K562 (cell line): ENCODE measurements at regions not wholly inside any gene's neighbourhood (a gene's known extent, or its start where the extent isn't known, plus 50 kb on each side); places are given as distances from the start of the nearest gene placed in this dataset.

Experiments
- ATAC-seq: fragments of 200-7000 bp; cut with Tn5 transposase; 3 replicates; pipeline ENCODE4 v1.9.1; 2020; ENCODE audit warnings: moderate library complexity
- BruUV-seq: library from RNA; stranded (reverse); fragments of 400-500 nt; replicated peaks from 2 replicates; lab custom pipeline; 2021; lab: Mats Ljungman, UMichigan
- CTCF ChIA-PET: fragments of 300-600 bp; formaldehyde crosslinking; extraction: SDS; loops from one replicate; lab custom pipeline; 2021; ENCODE audit warnings: low intra/inter-chr PET ratio; lab: Yijun Ruan, JAX
- POLR2A ChIA-PET: fragments of 300-600, 350-650 bp; sonication (Branson Sonifier 250); formaldehyde crosslinking; extraction: SDS; loops from one replicate; lab custom pipeline; 2021; ENCODE audit warnings: antibody characterized with exemption, inconsistent platforms; lab: Yijun Ruan, JAX
- DNase-seq, 4 experiments: peaks; one replicate each; pipeline versions ENCODE4 v3.0.0 to v3.0.0-alpha.2; 2011 to 2018; ENCODE audit warnings: low spot score in 3 of 4, mixed read lengths in 3 of 4; ENCODE audit errors: extremely low read depth in 1 of 4
- FAIRE-seq: peaks from 2 replicates; lab custom pipeline; 2011; peaks lifted over from hg19 to GRCh38; lab: Jason Lieb, UNC
- H2AFZ ChIP-seq: 2 replicates; pipeline ENCODE4 v1.6.0; 2011; ENCODE audit warnings: low read depth, low read length, control low read depth, inconsistent platforms
- H3K27ac ChIP-seq: fragments of 200-600 bp; 3 replicates; pipeline ENCODE4 v1.8.0; 2011; ENCODE audit warnings: low read depth, mild to moderate bottlenecking, control low read depth, inconsistent platforms, low read length, moderate library complexity, mixed read lengths; ENCODE audit errors: extremely low read depth
- H3K27me3 ChIP-seq, 2 experiments: fragments of 300-600 bp in 1 of 2; 2 replicates in 1 of 2; 3 replicates in 1 of 2; pipeline versions ENCODE4 v1.6.0 to v1.8.0; 2011; ENCODE audit warnings: inconsistent platforms in 2 of 2, low read length in 2 of 2, mild to moderate bottlenecking in 1 of 2, mixed read lengths in 1 of 2, moderate library complexity in 1 of 2; ENCODE audit not compliant: control insufficient read depth in 2 of 2, insufficient read depth in 2 of 2
- H3K36me3 ChIP-seq: fragments of 300-600 bp; 3 replicates; pipeline ENCODE4 v1.8.0; 2011; ENCODE audit warnings: mild to moderate bottlenecking, low read length, inconsistent platforms; ENCODE audit not compliant: control insufficient read depth, insufficient read depth
- H3K4me1 ChIP-seq, 2 experiments: fragments of 200-600 bp in 1 of 2; replicated peaks in 1 of 2; 2 replicates in 1 of 2; 3 replicates in 1 of 2; pipeline versions ENCODE4 v1.5.1 to v1.8.0; 2011; ENCODE audit warnings: inconsistent platforms in 2 of 2, low read length in 2 of 2, mild to moderate bottlenecking in 1 of 2, mixed read lengths in 1 of 2, moderate library complexity in 1 of 2; ENCODE audit not compliant: control insufficient read depth in 2 of 2, insufficient read depth in 2 of 2
- H3K4me2 ChIP-seq: 2 replicates; pipeline ENCODE4 v1.6.1; 2011; ENCODE audit warnings: low read length, control low read depth, inconsistent platforms, mixed read lengths; ENCODE audit not compliant: insufficient read depth
- H3K4me3 ChIP-seq: fragments of 200-600 bp; sonication (generic), shearing (Covaris generic); 2 replicates; pipeline ENCODE4 v1.5.1; 2016; ENCODE audit warnings: control low read depth, inconsistent platforms
- H3K79me2 ChIP-seq: fragments of 200-600 bp; 3 replicates; pipeline ENCODE4 v1.8.0; 2011; ENCODE audit warnings: low read length, inconsistent platforms; ENCODE audit not compliant: control insufficient read depth, insufficient read depth
- H3K9ac ChIP-seq, 2 experiments: 2 replicates each; pipeline versions ENCODE4 v1.6.0 to v1.6.1; 2011; ENCODE audit warnings: low read depth in 2 of 2, low read length in 2 of 2, control low read depth in 1 of 2, inconsistent platforms in 1 of 2, mild to moderate bottlenecking in 1 of 2, mixed read lengths in 1 of 2; ENCODE audit not compliant: insufficient read depth in 1 of 2
- H3K9me1 ChIP-seq: one replicate; pipeline ENCODE4 v1.6.0; 2011; ENCODE audit warnings: inconsistent platforms, mild to moderate bottlenecking, low read length, moderate library complexity; ENCODE audit not compliant: control insufficient read depth, insufficient read depth
- H3K9me3 ChIP-seq: replicated peaks from 2 replicates; pipeline ENCODE4 v1.5.1; 2011; ENCODE audit warnings: low read depth, low read length, inconsistent platforms; ENCODE audit not compliant: control insufficient read depth, insufficient read depth
- H4K20me1 ChIP-seq: replicated peaks from 2 replicates; pipeline ENCODE4 v1.6.1; 2011; ENCODE audit warnings: low read length, inconsistent platforms, mixed read lengths; ENCODE audit not compliant: control insufficient read depth, insufficient read depth
- EZH2 ChIP-seq: IDR thresholded peaks from 2 replicates; pipeline ENCODE4 v1.6.1; 2012; ENCODE audit warnings: low read depth, mild to moderate bottlenecking, inconsistent platforms, low read length, borderline replicate concordance
- GATAD2B ChIP-seq: fragments of 450-650 bp; IDR thresholded peaks from 2 replicates; pipeline ENCODE4 v1.6.1; 2017; ENCODE audit warnings: mild to moderate bottlenecking, borderline replicate concordance
- KAT8 ChIP-seq: fragments of 450-650 bp; IDR thresholded peaks from 2 replicates; pipeline ENCODE4 v1.6.1; 2016; ENCODE audit warnings: low read depth, mild to moderate bottlenecking
- MAFG ChIP-seq: fragments of 450-650 bp; conservative IDR thresholded peaks from 2 replicates; pipeline ENCODE4 v1.6.1; 2016; ENCODE audit warnings: missing genetic modification characterization, missing compliant biosample characterization
- SIN3B ChIP-seq: fragments of 450-650 bp; IDR thresholded peaks from 2 replicates; pipeline ENCODE4 v1.6.1; 2017; ENCODE audit warnings: low read depth, mild to moderate bottlenecking, moderate library complexity
- ZNF165 ChIP-seq: fragments of 250-450 bp; sonication (Bioruptor Pico); IDR thresholded peaks from 2 replicates; pipeline ENCODE4 v1.4.0; 2020; ENCODE audit warnings: borderline replicate concordance
- ZNF785 ChIP-seq: fragments of 250-450 bp; sonication (Bioruptor Pico); IDR thresholded peaks from 2 replicates; pipeline ENCODE4 v1.4.0; 2020; ENCODE audit warnings: mild to moderate bottlenecking
- WGBS: fragments of 100-300 bp; shearing (Covaris generic); methylation state at CpG from one replicate; pipeline ENCODE4 v1.1.6; 2016; ENCODE audit warnings: low coverage, mixed read lengths; ENCODE audit not compliant: insufficient coverage; ENCODE audit errors: missing lambda C conversion rate; 5-methylcytosine and 5-hydroxymethylcytosine counted together
- in situ Hi-C: fragments of 300-500 bp; cut with MboI; formaldehyde crosslinking; loops from 4 replicates; pipeline ENCODE4 v1.15.0; 2018; ENCODE audit warnings: inconsistent platforms, mixed read lengths
- intact Hi-C: fragments of 100-400 bp; cut with micrococcal nuclease; formaldehyde crosslinking; loops from 2 replicates; pipeline ENCODE4 v1.14.2; 2022
- TF ChIP-seq, protein P1 (sequence below), 2 experiments: IDR thresholded peaks; 2 replicates each; pipeline ENCODE4 v1.6.1; 2011; ENCODE audit warnings: borderline replicate concordance in 1 of 2, control low read depth in 1 of 2, low read depth in 1 of 2, low read length in 1 of 2, mild to moderate bottlenecking in 1 of 2, mixed read lengths in 1 of 2, moderate library complexity in 1 of 2; ENCODE audit not compliant: insufficient read depth in 1 of 2, insufficient read length in 1 of 2, poor library complexity in 1 of 2, severe bottlenecking in 1 of 2; ENCODE audit errors: extremely low read depth in 1 of 2

DNA sequence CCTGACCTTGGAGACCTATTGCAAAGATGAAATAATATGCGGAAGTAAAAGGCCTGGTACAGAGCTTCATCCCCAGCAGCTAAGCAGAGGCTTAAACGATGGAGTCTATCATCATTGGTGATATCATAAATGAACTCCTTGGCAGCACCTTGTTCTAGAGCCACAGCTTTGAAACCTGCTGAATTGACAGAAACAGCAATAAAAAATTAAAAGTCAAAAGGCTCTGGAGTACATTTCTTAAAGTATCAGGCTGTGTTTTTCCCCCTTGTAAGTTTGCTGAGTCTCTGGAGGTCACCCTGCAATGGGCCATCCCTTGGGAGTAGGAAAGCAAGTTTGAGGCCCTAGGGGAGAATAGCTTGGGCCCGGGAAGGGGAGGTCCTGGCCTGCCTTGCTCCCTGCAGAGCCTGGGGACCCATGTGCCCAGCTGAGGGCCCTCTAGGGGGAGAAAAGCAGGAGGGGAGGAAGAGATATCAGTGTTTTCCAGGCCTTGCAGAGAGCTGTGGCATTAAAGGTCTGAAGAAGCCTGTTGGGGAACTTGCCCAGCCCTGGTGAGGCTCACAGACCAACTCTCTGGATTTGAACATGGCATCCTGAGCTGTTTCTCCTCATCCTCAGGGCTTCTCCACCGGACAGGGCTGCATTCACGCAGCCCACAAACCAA is 416.1 kb downstream of the ZNF536 start:
- ChIA-PET CTCF (no interaction called here), POLR2A (interaction anchor here (0.8 kb wide), 1 partner anchor 17 kb away, joined by 3 read pairs; no protein-coding TSS in a partner anchor)

More for the DNA sequence above, 416.1 kb downstream of the ZNF536 start:
- no TSS peak for BruUV-seq
- H3K9me3 ChIP-seq: no peaks in the 10 kb centered on the region
- no peak overlapping the region for H3K27ac ChIP-seq
- H3K79me2 ChIP-seq: no peaks in the 10 kb centered on the region
- H3K4me3 ChIP-seq: no peak overlapping the region
- DNase-seq (no peak), FAIRE-seq (no peak), ATAC-seq (no peak)
- intact Hi-C loops: no loop called here
- H2AFZ ChIP-seq: no peak overlapping the region
- no peaks in the 10 kb centered on the region for H4K20me1 ChIP-seq
- H3K4me1 ChIP-seq: no peaks in the 10 kb centered on the region
- H3K27me3 ChIP-seq: no peaks in the 10 kb centered on the region; a peak in 1 of 5 replicates
- no peak overlapping the region for H3K9ac ChIP-seq
- TF ChIP-seq, protein P1, sequence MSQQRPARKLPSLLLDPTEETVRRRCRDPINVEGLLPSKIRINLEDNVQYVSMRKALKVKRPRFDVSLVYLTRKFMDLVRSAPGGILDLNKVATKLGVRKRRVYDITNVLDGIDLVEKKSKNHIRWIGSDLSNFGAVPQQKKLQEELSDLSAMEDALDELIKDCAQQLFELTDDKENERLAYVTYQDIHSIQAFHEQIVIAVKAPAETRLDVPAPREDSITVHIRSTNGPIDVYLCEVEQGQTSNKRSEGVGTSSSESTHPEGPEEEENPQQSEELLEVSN (IDR thresholded peaks at IDR 0.05; ENCODE audit: borderline replicate concordance in 1 of 2, extremely low read depth in 1 of 2, insufficient read depth in 1 of 2, insufficient read length in 1 of 2, low read depth in 1 of 2, low read length in 1 of 2, poor library complexity in 1 of 2, severe bottlenecking in 1 of 2): no peak
- TF ChIP-seq MAFG (tag): no peak; the same call in 1 of the 2 replicates
- TF ChIP-seq SIN3B: no peak
- no peak for TF ChIP-seq ZNF785 (CRISPR knock-in tag)
- TF ChIP-seq GATAD2B: no peak
- TF ChIP-seq KAT8: no peak
- TF ChIP-seq ZNF165 (CRISPR knock-in tag): no peak
- TF ChIP-seq EZH2: no peak
- in situ Hi-C loops: no loop called here
- no peaks in the 10 kb centered on the region for H3K36me3 ChIP-seq
- 0% methylated on average over 5 of the region's 5 CpGs for WGBS
- H3K9me1 ChIP-seq: no peaks in the 10 kb centered on the region
- H3K4me2 ChIP-seq: no peak overlapping the region
